SW480 (cell line): ENCODE measurements at regions not wholly inside any gene's neighbourhood (a gene's known extent, or its start where the extent isn't known, plus 50 kb on each side); places are given as distances from the start of the nearest gene placed in this dataset.

Experiments used
- DNase-seq: peaks from one replicate; pipeline ENCODE4 v3.0.0-alpha.2; 2016; ENCODE audit warnings: low spot score

DNA sequence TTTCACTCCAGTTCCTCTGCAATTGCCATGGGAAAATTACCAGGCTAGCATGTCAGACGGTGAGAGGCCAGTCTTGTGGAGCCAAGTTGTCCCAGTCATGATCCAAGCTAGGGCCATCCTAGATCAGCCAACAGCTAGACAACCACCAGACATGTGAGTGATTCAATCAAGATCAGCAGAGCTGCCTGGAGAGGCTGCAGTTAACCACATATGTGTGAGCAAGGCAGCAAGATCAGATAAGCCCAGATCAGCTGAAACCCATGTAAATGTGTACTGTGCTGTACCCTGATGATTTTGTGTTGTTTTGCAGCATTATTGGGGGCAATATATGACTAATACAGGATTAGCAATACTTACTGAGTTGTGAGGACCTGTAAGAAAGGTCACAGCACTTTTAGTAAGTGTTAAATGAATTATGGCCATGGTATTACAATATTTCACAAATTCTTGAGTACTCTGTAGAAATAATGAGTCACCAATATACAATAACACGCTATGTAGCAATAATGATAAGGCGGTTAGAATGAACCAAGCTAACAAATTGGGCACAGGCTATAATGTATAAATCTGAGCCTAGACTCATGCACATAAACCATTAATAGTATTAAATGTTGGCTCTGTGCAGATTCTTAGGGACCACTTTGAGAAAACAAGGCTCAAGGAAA lies 91.4 kb downstream of the SUDS3 start:
- DNase-seq, result no peak

DNA sequence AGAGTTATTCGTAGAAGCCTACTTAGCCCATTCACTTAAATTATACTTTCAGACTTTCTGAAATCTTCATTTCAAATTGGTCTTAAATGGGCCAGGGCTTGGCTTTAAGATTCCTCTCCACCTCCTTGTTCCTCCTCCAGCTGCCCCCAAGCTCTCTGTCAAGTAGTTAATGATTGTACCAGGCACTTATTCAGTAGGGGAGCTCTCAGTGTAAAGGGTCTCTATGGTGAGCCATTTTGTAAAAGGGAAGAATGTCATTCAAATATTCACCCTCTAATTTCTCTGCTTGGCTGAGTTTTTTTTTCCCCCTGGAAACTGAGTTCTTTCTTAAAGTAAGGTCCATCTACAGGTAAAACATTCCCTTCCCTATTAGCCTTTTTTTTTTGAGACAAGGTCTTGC lies 96.6 kb downstream of the SUDS3 start:
- DNase-seq, result no peak

DNA sequence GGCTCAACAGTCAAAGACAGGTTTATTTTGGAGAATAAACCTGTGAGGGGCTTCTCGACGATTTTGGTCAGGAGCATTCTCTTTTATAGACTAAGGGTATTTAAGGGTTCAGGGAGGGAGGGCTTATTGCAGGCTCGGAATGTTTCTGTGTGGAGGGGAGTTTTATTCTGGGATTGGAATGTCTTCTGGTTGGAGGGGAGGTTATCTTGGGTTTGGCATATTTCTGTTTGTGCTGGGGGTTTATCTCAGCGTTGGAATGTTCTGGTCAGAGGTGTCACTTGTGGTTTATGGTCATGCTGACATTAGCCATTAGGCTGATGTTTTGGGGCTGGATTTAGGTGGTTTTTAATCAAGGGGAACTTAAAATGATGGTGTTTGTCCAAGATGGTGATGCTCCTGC lies 103.9 kb downstream of the SUDS3 start:
- DNase-seq, result no peak

DNA sequence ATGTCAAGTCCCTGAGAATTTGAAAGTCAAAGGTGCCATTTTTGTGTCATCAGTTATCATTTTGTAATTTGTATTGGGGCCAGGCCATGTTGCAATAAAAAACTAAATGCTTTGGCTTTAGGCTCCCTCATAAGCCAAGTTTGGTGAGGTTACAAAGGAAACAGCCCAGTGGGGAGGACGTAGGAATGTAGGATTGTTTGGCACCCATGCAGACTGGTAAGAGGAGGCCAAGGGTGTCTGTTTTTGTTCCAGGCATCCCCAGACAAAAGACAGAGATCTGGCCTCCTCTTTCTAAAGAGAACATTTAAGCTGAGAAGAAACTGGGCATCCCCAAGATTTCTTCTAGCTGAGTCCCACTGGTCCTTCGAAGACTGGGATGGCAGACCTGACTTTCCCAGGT lies 111.7 kb downstream of the SUDS3 start:
- DNase-seq, result no peak

DNA sequence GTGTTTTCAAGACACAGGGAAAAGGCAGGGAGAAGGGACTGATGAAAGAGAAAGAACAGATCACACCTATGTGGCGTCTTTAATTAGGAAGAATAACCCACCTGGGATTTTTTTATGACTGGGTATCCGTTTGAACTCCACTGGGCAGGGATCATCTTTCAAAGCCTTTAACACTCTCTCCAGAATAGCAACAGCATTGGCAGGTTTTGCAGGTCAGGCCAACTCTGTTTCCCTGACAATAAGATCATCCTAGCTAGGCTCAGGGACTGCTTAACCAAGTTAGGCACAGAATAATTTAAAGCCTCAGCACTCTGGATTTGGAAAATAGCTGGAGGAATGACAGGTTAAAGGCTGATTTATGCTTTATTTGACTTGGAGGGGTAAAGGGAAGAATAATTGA lies 117.6 kb downstream of the SUDS3 start:
- peak; percentile 9 for DNase-seq

DNA sequence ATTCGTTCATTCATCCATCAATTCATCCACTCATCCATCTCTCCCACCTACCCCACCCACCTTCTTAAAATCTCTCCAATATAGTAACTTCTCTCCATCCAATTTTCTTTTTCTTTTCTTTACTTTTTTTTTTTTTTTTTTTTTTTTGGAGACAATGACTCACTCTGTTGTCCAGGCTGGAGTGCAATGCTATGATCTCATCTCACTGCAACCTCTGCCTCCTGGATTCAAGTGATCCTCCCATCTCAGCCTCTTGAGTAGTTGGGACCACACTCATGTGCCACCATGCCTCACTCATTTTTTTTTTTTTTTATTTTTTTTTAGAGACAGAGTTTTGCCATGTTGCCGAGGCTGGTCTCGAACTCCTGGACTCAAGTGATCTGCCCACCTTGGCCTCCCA lies 118.4 kb downstream of the SUDS3 start:
- no peak for DNase-seq

DNA sequence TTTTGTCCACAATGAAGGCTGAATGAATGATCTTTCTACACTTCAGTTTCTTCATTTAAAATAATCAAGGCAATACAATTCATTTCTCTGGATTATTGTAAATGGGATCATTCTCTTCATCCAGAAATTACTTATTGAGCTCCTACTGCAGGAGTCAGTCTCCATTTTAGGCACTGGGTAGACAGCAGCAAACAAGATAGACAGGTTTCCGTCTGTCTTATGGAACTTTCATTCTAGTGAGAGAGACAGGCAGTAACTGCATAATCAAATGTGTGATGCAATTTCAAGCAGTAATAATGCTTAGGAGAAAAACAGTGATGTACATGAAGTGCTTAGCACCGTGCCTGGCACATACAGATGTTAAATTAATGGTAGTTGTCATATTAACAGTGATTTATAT lies 118.9 kb downstream of the SUDS3 start:
- no peak for DNase-seq

DNA sequence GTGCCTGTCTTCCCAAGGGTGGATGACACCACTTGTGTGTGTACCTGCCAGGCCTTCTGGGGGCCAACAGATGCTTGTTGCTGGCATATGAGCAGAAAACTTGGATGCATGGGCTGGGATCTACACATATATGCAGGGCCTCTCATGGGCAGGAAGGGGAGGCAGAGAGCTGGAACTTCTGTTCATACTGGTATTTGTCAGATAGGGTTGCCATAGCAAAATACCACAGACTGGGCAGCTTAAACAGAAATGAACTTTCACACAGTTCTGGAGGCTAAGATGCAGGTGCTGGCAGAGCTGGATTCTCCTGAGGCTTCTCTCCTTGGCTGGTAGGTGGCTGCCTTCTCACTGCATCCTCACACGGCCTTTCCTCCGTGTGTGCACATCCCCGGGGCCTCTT lies 121.8 kb downstream of the SUDS3 start:
- DNase-seq, result peak; percentile 23

DNA sequence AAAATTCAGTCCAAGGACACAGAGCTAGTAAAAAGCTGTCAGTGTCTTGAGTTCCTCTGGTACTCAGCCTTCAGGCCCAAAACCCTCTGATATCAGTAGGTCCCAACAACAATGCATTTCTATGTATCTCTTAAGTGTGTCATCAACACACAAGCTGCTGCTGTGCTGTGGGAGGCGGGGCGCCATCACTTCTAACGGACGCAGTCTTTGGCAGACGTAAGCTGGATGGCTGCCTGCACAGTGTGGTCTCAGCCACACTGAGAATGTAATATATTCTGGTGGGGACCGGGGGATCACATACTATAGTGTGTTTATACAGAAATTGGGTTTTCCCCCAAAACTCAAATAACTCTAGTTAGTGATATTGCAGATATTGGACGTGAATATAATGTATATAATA lies 123.9 kb downstream of the SUDS3 start:
- no peak for DNase-seq

DNA sequence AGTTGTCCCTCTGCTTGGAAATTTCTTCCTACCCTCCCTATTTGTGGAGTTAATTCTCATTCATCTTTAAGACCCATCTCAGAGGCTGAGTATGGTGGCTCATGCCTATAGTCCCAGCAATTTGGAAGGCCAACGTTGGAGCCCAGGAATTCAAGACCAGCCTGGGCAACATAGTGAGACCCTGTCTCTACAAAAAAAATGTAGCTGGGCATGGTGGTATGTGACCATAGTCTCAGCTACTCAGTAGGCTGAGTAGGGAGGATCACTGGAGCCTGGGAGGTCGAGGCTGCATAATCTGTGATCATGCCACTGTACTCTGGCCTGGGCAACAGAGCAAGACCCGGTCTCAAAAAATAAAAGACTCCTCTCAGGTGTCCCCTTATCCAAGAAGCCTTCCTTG lies 125.1 kb downstream of the SUDS3 start:
- no peak for DNase-seq

DNA sequence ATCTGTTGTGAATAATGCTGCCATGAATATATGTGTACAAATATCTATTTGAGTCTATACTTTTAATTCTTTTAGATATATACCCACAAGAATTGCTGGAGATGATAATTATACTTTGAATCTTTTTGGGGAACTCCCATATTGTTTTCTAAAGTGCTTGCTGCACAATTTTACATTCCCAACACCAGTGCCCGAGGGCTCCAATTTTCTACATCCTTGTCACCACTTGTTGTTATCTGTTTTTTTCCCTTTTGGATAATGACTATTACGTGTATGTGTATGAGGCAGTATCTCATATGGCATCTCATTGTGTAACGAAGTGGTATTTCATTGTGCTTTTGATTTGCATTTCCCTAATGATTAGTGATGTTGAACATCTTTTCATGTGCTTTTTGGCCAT lies 127.1 kb downstream of the SUDS3 start:
- no peak for DNase-seq

DNA sequence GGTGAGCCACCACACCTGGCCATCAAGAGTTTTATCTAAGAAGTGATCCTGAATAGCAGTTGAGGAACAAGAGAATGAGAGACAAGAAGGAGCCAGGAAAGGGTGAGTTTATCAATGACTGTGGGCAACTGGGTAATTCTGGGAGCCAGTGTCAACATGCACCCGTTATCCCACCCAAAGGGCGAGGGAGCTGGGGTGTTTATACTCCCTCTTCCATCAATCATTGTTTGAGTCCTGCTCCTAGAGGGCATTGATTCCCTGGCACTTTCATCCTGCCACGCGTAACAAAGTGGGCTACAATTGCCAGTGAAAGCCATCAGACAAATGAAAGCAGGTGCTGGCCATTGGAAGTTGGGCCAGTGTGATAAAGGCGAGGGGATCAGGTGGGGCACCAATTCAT lies 136.3 kb downstream of the SUDS3 start:
- no peak for DNase-seq

DNA sequence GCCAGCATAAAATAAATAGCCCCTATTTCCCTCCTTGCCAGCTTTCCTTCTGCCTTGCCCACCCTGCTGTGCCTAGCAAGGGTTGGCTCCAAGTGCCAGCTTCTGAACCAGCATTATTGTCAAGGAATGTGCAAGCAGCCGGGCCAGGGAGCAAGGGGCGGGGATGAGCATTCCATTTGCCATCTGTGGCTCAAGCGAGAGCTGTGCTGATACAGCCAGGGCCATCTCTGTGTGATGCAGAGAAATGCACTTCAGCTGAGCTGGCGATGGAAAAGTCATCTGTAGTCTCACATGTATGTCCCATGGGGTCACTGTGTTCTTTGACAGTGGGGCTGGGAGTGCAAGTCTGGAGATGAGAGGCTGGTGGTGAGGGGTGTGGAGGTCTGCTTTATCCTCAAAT lies 137.3 kb downstream of the SUDS3 start:
- no peak for DNase-seq

DNA sequence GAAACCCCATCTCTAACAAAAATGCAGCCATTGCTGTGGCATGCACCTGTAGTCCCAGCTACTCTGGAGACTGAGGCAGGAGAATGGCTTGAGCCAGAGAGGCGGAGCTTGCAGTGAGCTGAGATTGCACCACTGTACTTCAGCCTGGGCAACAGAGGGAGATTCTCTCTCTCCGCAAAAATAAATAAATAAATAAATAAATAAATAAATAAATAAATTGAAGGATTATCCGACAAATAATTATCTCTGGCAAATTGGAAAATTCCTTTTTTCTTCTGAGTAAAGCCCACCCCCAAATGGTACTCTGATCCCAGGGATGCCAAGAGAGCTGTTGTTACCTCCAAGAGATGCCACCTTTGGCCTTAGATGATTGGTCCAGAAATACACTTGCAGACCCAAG lies 137.9 kb downstream of the SUDS3 start:
- no peak for DNase-seq

DNA sequence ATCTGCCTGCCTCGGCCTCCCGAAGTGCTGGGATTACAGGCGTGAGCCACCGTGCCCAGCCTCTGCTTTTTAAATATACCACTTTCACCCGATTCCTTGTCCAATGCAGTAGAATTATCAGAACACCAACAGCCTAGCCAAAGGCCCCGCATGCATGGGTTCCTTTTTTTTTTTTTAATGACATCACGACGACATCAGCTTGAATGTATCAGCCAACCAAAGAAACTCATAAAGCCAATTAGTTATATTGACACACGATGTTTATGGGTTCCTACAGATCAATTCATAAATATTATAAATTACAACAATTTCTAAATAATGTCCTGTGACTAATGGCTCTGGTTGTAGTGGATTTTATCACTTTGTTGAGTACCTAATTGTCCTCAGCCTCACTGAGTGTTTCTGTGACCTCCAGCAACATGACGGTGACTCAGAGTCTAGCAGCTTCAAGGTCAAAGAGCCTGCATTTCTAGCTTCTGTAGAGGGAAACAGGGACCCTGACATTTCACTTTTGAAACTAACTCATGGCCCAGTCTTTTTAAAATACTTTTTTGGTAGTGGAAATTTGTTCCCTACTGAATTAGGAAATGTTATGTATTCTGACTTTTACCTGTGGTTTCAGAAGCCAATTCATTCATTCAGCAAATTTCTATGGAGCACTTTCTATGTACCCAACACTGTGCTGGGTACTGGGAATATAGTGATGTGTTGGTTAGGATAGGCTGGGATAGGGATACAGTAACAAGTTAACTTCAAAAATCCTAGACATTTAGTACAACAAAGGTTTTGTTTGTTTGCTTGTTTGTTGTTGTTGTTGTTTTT lies 144.1 kb downstream of the SUDS3 start:
- no peak for DNase-seq

DNA sequence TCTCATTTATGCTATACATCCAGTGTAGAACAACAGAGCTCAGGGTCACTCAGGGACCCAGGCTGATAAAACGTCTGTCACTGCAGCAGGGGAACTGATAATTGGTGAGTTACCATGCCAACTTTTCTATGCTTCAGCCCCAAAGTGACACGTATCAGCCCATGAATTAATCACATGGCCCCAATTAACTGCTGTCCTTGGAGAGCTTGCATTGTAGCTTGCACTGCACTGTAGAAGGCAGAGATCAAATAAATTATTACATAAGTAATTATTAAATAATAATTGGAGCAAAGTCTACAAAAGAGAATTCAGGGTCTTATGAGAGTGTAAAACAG lies 144.6 kb downstream of the SUDS3 start:
- no peak for DNase-seq

DNA sequence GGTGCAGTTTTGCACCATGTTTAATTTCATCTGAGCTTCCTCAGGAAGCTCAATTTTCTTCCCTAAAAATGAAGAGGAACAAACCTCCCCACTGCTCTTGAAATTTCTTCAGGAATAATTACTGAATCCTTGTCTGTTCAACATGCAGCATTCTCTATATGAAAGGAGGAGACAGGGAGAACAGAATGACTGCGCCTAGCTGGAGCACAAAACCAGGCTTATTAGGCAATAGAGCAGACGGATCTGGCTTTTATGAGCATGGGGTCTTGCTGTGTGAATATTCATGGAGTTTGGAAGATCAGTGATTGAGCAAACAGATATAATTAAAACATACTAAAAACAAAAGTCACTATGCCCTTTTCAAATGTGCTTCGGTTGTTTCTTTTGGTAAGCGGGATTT lies 148.1 kb downstream of the SUDS3 start:
- no peak for DNase-seq

DNA sequence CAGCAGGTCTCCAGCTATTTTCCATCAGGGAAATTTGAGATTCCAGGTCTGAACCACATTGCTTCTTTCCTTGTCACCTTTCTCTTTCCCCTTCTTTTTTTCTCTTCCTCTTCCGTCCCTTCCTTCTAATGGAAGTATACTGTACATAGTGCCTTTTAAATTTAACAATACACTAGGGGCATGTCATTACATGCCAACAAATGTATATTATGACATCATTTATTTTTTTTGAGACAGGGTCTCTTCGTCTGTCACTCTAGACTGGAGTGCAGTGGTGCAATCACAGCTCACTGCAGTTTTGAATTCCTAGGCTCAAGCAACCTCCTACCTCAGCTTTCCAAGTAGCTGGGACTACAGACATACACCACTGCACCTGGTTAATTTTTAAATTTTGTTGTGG lies 148.9 kb downstream of the SUDS3 start:
- DNase-seq, result no peak

DNA sequence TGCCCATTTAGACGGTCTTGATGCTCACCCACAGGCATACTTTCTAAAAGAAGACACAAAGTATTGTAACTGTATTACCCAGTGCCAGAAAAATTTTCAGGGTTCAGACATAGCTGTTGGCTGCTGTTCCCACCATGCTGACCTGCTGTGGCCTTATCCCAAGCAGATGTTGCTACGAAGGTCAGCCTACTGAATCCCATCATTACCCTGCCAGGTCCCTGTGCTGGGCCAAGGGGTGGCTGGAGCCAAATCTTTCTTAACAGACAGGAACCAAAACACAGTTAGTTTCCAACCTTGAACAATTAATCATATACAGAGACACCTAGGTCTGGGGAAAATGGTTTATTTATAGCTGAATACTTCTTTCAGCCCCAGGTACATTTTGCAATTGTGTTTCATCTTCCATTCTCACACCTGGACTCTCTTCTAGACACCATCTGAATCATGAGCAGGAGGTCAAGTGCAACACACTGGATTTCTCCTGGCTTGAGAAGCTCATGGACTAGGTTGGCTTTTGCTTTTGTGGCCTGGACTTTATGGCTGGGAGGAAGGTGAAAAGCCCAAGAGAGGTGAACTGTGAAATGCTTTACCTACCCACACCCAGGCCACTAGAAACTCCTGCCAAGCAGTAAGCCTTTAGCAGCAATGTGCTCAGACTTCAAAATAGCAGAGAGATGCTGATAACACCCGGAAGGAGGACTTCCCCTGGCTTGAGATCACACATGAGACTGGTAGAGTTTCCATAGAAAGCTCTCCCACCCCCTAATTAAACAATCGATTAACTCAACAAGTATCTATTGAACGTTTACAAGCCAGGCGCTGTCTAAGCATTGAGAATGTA lies 150.1 kb downstream of the SUDS3 start:
- no peak for DNase-seq

DNA sequence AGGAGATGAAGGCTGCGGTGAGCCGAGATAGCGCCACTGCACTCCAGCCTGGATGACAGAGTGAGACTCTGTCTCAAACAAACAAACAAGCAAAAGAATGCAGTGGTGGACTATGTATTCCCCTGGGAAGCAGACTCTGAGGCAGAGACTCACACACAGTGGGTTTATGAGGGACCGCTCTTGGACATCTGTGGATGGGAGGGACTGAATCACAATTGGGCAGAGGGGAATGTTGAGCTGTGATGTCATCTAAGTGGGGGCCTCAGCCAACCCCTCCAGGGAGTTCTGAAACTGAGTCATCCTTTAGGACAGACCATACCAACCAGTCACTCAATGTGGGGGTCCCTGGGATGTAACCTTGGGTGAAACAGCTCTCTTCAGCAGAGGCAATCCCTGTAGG lies 151.0 kb downstream of the SUDS3 start:
- DNase-seq, result no peak

DNA sequence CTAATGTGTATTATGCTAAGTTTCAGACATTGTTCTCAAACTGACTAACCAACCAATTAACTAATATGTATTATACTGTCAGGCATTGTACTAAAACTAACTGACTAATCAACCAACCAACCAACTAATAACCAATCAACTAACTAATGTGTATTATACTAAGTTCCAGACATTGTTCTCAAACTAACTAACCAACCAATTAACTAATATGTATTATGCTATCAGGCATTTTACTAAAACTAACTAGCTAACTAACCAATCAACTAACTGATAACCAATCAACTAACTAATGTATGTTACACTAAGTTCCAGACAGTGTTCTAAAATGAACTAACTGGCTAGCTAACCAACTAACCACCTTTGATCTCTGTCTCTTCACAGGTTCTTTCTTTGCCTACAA lies 152.3 kb downstream of the SUDS3 start:
- DNase-seq, result no peak

DNA sequence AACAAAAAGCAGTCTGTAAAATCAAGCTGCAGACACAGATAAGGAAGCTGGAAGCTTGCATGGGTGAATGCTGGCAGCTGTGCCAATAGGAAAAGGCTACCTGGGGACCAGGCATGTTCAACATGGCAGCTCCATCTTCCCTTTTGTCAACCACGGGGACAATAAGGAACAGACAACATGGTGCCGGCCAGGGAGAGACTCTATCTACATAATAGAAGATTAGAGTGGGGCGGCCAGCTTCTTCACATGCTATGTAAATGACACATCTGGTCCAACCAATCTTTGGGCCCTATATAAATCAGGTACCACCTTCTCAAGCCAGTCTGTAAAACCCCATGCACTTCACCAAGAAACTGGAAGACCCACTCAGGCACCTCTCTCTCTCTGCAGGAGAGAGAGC lies 157.6 kb downstream of the SUDS3 start:
- no peak for DNase-seq

DNA sequence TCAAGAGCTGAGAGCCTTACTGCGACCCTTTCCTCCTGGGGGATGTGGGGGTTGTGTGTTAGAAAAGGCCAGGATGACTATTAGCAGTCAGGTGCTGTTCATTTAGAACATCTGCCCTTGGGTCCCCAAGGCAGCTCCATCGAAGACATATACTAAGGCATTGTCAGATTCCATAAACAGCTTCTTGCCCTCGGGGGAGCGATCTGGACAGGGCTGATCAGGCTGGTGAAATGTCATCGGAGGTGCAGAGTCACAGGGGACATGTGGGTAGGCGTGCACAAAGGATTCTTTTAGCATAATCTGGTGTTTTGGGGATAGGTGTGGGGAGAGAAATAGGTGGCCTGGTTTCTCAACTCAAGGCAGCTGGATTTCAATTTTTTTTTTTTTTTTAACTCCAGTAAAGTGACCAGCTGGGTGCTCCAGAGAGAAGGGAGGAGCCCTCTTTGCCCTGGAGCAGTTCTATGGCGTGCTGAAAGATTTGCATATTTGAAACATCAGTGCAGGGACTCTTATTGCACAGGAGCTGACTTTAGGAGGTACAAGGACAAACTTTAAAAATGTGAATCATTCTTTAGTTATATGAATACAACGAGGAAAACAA lies 160.1 kb downstream of the SUDS3 start:
- DNase-seq, result no peak
